ENCODE measurements at regions not wholly inside any gene's neighbourhood (a gene's known extent, or its start where the extent isn't known, plus 50 kb on each side); places are given as distances from the start of the nearest gene placed in this dataset.

DNA sequence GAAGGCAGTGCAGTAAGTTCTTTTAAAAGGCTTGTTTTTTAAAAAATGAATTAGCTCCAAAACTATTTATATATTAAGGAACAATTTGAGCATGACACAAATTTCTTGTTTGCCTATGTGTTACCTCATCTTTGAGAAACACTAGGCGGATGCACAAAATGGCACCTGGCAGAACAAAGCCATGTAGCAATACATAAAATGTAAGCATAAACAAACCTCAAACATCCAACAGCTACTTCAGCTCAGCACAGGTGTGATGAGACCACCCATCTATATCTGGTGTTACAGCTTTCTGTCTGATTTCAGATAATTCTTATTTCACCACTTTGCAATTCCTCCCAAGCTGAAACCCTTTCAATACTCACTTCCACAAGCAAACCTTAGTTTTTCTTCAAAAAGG is 221.2 kb upstream of the CNTN6 start:
- no peak overlapping the region for H3K4me3 ChIP-seq (ENCODE audit: low read depth, low read length)
- no peak for DNase-seq (ENCODE audit: low read depth)
- TF ChIP-seq, protein P1, sequence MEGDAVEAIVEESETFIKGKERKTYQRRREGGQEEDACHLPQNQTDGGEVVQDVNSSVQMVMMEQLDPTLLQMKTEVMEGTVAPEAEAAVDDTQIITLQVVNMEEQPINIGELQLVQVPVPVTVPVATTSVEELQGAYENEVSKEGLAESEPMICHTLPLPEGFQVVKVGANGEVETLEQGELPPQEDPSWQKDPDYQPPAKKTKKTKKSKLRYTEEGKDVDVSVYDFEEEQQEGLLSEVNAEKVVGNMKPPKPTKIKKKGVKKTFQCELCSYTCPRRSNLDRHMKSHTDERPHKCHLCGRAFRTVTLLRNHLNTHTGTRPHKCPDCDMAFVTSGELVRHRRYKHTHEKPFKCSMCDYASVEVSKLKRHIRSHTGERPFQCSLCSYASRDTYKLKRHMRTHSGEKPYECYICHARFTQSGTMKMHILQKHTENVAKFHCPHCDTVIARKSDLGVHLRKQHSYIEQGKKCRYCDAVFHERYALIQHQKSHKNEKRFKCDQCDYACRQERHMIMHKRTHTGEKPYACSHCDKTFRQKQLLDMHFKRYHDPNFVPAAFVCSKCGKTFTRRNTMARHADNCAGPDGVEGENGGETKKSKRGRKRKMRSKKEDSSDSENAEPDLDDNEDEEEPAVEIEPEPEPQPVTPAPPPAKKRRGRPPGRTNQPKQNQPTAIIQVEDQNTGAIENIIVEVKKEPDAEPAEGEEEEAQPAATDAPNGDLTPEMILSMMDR (conservative IDR thresholded peaks at IDR 0.05; ENCODE audit: low read depth, low read length) = no peak

- no peak for DNase-seq (ENCODE audit: low read depth)
- no peak overlapping the region for H3K4me3 ChIP-seq (ENCODE audit: low read depth, low read length)
- TF ChIP-seq, protein P1 (conservative IDR thresholded peaks at IDR 0.05; ENCODE audit: low read depth, low read length) = no peak
These were observed 215.8 kb upstream of the CNTN6 start for GRCh38 chr3:877001-877400.

DNA sequence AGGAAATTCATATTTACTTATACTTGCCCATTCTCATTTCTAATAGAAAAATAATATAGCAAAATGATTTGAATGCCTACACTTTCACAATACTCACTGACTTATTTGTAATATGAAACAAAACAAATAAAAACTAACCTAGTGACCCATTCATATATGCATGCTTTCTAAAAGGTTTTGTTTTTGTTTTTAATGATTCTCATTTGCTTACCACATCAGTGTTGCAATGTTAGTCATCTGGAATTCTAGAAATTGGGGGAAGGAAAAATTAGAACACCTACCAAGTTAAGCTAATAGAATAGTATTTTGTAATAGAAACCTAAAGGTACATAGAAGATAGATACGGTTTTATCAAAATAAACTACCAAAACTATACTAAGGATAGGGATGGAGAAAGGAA is 214.1 kb upstream of the CNTN6 start:
- TF ChIP-seq, protein P1 (conservative IDR thresholded peaks at IDR 0.05; ENCODE audit: low read depth, low read length) = no peak
- DNase-seq (ENCODE audit: low read depth) = no peak
- no peak overlapping the region for H3K4me3 ChIP-seq (ENCODE audit: low read depth, low read length)

DNA sequence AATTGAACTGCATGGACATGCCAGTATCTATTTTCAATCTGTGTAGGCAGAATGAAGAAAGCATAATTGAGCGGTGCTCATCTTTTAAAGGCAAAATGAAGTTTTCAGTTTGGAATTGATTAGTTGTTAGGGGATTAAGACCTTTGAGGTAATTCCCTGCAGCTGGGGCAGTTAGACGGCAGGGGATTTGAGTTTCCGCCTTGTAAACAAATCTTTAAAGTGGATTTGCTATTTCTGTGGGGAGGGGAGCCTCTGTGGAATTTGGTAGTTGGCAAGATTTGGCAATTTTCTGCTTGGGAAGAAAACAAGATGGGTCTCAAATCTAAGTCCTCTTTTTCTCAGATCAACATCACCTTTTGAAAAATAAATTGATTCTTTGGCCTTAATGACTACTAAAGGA is 212.5 kb upstream of the CNTN6 start:
- TF ChIP-seq, protein P1 (conservative IDR thresholded peaks at IDR 0.05; ENCODE audit: low read depth, low read length) = no peak
- no peak for DNase-seq (ENCODE audit: low read depth)
- H3K4me3 ChIP-seq (ENCODE audit: low read depth, low read length) = no peak overlapping the region

DNA sequence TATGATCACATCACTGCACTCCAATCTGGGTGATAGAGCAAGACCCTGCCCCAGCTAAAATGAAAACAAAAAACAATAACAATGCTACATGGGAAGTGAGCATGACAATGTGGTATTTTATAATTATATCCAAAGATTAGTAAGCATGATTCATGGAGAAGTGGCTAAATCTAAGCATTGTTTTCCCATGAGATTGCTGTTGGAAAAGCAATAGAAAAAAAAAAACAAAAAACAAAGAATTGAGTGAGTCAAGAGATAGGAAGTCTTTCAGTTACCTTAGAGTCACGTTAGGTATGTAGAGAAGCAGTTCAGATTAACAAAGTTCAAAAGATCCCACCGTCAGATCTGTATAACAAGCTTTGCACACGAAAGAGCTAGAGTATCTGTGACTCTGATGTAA is 210.3 kb upstream of the CNTN6 start:
- no peak for DNase-seq (ENCODE audit: low read depth)
- no peak overlapping the region for H3K4me3 ChIP-seq (ENCODE audit: low read depth, low read length)
- TF ChIP-seq, protein P1 (conservative IDR thresholded peaks at IDR 0.05; ENCODE audit: low read depth, low read length) = no peak

DNA sequence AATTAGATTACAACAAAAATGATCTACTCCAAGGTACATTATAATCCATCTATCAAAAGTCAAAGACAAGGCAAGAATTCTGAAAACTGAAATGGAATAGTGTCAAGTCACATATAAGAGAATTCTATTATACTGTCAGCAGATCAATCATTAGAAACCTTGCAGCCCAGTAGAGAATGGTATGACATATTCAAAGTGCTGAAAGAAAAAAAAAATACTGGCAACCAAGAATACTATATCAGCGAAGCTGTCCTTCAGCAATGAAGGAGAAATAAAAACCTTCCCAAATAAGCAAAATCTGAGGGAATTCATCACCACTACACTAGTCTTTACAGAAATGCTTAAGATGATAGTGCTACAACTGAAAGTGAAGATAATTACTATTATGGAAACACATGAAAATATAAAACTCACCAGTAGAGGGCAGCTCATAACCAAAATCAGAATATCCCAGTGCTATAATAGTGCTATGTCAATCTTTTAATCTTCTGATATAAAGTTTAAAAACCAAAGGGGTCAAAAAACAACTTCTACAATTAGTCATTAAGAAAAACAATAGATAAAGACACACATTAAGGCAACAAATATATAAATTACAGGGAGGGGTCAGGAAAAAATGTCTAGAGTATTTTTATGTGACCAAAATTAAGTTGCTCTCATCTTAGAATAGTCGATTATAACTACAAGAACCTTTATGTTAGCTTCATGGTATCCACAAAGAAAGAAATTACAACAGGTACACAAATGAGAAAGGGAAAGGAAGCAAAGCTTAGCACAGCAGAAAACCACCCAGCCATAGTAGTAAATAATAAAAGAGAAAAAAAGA is 190.7 kb upstream of the CNTN6 start:
- TF ChIP-seq, protein P1 (conservative IDR thresholded peaks at IDR 0.05; ENCODE audit: low read depth, low read length) = peak; percentile 46
- DNase-seq (ENCODE audit: low read depth) = peak; percentile 21
- H3K4me3 ChIP-seq (ENCODE audit: low read depth, low read length) = no peak overlapping the region

DNA sequence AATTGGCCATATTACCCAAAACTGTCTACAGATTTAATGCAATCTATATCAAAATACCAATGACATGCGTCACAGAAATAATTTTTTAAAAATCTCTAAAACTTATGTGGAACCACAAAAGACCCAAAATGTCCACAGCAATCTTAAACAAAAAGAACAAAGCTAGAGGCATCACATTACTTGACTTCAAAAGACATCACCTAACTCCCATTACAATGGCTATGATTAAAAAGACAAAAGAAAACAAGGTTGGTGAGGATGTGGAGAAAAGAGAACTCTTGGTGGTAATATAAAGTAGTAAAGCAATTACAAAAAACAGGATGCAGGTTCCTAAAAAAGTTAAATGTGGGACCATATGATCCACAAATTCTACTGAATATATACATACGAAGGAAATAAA is 187.6 kb upstream of the CNTN6 start:
- DNase-seq (ENCODE audit: low read depth) = no peak
- no peak overlapping the region for H3K4me3 ChIP-seq (ENCODE audit: low read depth, low read length)
- TF ChIP-seq, protein P1 (conservative IDR thresholded peaks at IDR 0.05; ENCODE audit: low read depth, low read length) = no peak

All from choroid plexus epithelial cell (primary cell).